GM12874 (cell line): ENCODE measurements at regions not wholly inside any gene's neighbourhood (a gene's known extent, or its start where the extent isn't known, plus 50 kb on each side); places are given as distances from the start of the nearest gene placed in this dataset.

ENCODE experiments used
- TF ChIP-seq, protein P1 (sequence below): IDR thresholded peaks from 2 replicates; pipeline ENCODE4 v1.5.1; 2011; ENCODE audit warnings: low read depth, mild to moderate bottlenecking, control low read depth, low read length, moderate library complexity; ENCODE audit not compliant: insufficient read depth

DNA sequence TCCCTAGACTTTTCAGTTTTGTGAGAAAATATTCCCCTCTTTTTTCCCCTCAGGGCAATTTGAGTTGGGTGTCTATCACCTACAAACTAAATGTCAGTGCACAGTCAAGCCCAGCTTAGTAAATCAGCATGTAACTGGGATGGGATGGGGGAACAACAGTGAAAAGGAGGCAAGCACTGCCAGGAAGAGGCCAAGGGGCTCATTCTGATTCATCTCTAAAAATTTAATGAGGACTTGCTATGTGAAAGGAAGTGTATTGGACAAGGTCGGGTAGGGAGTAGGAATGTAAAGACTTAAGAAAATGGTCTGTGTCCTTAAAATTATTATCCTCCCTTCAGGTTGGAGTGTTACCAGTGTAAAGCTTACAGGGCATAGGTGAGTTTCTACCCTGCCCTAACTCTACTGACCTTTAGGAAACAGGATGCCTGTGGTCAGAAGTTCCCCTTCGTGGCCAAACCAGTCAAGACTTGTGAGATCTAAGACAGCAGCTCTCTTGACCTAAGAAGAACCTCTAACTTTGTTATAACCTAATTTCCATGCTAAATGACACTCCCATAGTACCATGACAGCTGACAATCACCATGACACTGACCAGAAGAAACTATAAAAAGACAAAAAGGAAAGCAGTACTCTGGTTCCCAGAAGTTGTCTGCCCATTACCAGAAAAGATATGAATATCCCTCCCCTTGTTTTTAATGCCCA, 194.4 kb upstream of the LDB2 start:
- TF ChIP-seq, protein P1, sequence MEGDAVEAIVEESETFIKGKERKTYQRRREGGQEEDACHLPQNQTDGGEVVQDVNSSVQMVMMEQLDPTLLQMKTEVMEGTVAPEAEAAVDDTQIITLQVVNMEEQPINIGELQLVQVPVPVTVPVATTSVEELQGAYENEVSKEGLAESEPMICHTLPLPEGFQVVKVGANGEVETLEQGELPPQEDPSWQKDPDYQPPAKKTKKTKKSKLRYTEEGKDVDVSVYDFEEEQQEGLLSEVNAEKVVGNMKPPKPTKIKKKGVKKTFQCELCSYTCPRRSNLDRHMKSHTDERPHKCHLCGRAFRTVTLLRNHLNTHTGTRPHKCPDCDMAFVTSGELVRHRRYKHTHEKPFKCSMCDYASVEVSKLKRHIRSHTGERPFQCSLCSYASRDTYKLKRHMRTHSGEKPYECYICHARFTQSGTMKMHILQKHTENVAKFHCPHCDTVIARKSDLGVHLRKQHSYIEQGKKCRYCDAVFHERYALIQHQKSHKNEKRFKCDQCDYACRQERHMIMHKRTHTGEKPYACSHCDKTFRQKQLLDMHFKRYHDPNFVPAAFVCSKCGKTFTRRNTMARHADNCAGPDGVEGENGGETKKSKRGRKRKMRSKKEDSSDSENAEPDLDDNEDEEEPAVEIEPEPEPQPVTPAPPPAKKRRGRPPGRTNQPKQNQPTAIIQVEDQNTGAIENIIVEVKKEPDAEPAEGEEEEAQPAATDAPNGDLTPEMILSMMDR, result no peak

DNA sequence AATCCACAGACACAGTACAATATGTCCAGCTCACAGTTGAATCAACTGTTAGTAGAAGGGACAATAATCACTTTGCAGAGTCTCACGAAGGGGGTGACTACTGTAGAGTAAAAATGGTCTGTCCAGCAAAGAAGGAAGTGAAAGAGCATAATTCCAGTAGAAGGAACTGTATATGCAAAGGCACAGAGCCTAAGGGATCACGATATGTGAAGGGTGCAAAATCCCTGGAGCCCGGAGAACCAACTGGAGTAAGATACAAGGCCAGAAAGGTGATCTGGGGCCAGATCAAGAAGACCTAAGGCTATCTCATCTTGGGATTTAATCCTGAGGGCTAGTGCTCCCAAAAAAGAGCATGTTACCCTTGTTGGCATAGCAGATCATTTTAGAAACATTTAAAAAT, 192.7 kb upstream of the LDB2 start:
- TF ChIP-seq, protein P1, result no peak

DNA sequence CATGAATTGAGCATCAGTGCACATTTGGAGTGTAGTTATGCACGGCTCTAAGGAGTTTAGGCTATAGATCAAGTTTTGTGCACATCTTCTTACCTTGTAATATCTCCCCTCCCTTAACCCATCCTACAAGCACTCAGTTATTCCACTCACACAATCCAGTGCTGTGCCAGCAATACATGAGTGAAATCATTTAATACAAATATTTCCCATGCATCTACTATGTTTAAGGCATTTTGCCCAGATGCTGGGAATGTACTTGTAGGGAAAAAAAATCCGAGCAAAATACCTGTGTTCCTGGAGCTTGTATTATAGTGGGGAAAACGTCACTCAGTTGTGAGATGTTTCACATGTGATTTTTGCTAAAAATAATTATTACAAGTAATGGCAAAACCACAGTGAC, 191.6 kb upstream of the LDB2 start:
- TF ChIP-seq, protein P1, result no peak

DNA sequence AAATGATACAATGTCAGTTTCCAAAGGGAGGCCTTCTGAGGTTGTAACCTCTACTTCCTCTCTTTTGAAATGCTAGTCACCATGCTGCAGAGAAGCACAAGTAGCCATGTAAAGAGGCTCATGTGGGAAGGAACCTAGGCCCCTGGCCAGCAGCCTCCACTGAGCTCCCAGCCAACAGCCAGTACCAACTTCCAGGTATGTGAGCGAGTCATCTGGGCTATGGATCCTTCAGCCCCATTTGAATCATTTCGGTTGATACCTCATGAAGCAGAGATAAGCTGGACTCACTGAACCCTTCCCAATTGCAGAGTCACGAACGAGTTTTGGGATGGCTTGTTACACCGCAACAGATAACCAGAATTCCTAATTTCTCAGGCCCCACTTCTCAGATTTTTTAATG, 187.0 kb upstream of the LDB2 start:
- TF ChIP-seq, protein P1, result no peak

DNA sequence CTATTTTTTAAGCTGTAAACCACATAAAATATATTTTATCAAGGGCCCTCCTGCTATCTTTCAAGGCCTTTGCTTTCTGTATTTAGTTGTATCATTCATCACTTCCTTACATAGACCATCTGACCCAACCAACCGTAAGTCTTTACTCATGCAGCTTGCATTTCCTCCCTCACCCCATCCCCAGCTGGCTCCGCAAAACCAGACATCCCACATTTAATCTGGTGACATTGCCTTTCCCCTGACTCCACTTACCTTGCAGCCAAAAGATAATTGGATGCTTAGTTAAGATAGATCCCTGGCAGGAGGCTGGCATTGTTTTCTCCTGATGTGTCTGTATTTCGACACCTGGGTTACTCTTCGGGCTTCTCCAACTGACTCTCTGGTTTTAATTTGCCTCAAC, 183.7 kb upstream of the LDB2 start:
- TF ChIP-seq, protein P1, result no peak

DNA sequence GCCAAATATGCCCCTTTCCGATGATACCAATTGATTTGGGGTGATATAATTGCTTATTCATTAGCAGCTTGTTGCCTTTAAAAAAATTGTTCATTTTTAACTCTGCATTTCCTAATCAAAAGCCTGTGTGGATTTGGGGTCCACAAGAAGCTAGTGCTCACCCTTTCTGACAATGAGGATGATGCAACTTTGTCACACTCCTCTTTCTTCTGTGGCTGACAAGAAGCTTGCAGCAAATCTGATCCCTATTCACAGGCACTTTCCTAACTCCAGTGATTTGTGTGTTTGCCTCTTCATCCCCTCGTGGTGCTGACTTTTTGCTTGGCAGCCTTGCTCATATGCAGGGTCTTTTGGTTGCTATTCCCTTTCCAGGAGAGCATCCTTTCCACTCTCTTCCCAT, 182.7 kb upstream of the LDB2 start:
- TF ChIP-seq, protein P1, result no peak

DNA sequence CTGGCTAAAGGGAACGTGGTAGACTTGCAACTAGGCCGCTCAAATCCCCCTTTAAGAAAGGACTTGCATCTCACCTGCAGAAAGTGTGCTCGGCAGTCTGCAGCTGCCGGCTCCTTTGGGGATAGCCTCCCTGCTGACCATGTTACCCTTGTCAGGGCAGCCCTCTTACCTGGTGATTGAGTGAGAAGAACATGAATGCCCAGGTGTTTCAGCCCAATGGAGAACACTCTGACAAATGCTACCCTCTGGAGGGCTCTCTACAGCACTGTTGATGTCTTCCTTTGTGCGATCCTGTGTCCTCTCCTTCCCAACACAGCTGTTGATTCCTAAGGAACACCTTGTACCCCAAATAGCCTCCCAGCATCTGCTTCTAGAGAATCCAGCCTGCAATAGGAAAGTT, 178.7 kb upstream of the LDB2 start:
- TF ChIP-seq, protein P1, result no peak

DNA sequence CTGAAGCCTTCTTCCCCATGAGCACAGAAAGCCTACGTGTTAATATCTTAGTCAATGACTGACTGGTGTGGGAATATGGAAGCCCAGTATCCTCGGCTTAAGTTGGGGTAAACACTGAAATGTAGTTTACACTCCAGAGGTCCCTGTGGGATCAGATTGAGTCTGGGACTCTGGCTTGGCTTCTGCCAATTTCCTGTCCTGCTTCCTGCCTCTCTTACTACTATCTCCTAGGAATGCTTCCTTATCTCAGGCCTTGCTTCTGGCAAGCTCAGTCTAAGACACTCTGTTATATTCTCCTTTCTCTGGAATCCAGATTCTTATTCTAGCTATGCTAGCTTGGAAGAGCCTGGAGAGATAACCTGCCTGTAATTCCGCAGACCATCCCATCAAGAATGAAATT, 174.0 kb upstream of the LDB2 start:
- TF ChIP-seq, protein P1, result no peak
